Peyer's patch (tissue), 4 donors: ENCODE measurements at regions not wholly inside any gene's neighbourhood (a gene's known extent, or its start where the extent isn't known, plus 50 kb on each side); places are given as distances from the start of the nearest gene placed in this dataset.

Experiments
- DNase-seq, 3 donors: peaks; one replicate each; pipeline ENCODE4 v3.0.0-alpha.2; 2017 to 2019
- H3K27ac ChIP-seq, 4 donors: fragments of 200-600 bp; sonication (generic); one replicate each; pipeline ENCODE4 v1.5.1; 2016 to 2019
- H3K27me3 ChIP-seq, 2 donors: fragments of 200-600 bp; sonication (generic); one replicate each; pipeline ENCODE4 v1.5.1; 2019
- H3K36me3 ChIP-seq, 3 donors: fragments of 200-600 bp; sonication (generic); one replicate each; pipeline ENCODE4 v1.5.1; 2016 to 2019
- H3K4me1 ChIP-seq, 4 donors: fragments of 200-600 bp; sonication (generic); one replicate each; pipeline ENCODE4 v1.5.1; 2016 to 2019
- H3K4me3 ChIP-seq, 4 donors: fragments of 200-600 bp; sonication (generic); 1 replicate in 3 of 4; 2 replicates in 1 of 4; pipeline ENCODE4 v1.5.1; 2016 to 2019; ENCODE audit warnings: mild to moderate bottlenecking in 1 of 4
- H3K9me3 ChIP-seq, 4 donors: fragments of 200-600 bp; sonication (generic); one replicate each; pipeline ENCODE4 v1.5.1; 2016 to 2019; ENCODE audit warnings: mild to moderate bottlenecking in 1 of 4
- CTCF ChIP-seq, 6 experiments: fragments of 450-650 bp in 4 of 6; fragments of 200-600 bp in 2 of 6; sonication (generic) in 1 of 6; IDR thresholded peaks; one replicate each; pipeline ENCODE4 v1.5.1; 2017 to 2019; ENCODE audit warnings: antibody characterized with exemption in 6 of 6, mild to moderate bottlenecking in 3 of 6, moderate library complexity in 1 of 6
- POLR2A ChIP-seq, 2 donors: fragments of 450-650 bp; IDR thresholded peaks; one replicate each; pipeline ENCODE4 v1.5.1; 2017; ENCODE audit warnings: antibody characterized with exemption in 2 of 2, mild to moderate bottlenecking in 2 of 2, moderate library complexity in 2 of 2

DNA sequence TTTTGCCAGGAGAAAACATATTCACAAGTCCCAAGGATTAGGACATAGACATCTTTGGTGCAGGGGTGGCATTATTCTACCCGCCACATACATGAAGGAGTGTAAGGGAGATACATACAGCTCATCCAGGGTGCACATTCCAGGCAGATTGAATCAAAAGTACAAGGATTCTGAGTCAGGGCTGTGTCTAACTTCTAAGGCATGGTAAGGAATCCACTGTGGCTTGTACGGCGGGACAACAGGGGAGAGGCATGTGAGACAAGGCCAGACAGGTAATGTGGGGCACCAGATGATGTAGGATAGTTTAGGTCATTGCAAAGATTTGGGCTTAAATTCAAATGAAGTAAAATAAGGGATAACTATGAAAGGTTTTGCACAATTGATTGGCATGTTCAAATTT, 780.9 kb downstream of the C6orf118 start:
- no peak for DNase-seq
- no peaks in the 10 kb centered on the region for H3K4me1 ChIP-seq
- no peaks in the 10 kb centered on the region for H3K36me3 ChIP-seq
- no peak overlapping the region for H3K27ac ChIP-seq
- no peak overlapping the region for H3K4me3 ChIP-seq
- H3K9me3 ChIP-seq, result no peaks in the 10 kb centered on the region
- TF ChIP-seq POLR2A (IDR thresholded peaks at IDR 0.05), result no peak
- no peak for TF ChIP-seq CTCF (IDR thresholded peaks at IDR 0.05)
- H3K27me3 ChIP-seq, result no peaks in the 10 kb centered on the region

DNA sequence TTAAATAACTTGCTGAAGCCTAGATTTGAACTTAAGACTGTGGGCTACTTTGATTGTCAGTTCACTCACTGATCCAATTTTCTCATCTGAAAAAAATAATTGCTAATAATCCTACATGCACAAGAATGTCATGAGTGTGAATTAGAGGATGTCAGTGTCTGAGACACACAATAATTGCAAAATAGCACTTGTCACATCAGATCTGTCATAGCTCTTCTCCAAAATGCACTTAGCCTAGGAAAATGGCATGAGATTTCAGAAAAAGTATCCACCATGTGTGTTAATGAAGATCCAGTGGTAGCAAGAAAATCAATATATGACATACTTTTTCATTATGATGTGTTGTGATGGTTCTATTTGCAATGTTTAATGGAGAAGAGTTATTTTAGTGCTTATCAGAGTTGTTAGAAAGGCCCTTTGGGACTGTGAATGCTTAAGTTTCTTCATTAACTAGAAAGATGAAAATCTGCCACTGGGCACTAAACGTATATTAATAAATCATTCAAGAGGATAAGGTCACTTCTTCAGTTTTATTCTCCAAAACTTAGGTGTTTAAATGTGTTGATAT, 786.2 kb downstream of the C6orf118 start:
- no peak overlapping the region for H3K27ac ChIP-seq
- H3K9me3 ChIP-seq, result no peaks in the 10 kb centered on the region
- TF ChIP-seq POLR2A (IDR thresholded peaks at IDR 0.05), result no peak
- TF ChIP-seq CTCF (IDR thresholded peaks at IDR 0.05), result no peak
- no peaks in the 10 kb centered on the region for H3K36me3 ChIP-seq
- H3K4me3 ChIP-seq, result no peak overlapping the region
- H3K27me3 ChIP-seq, result no peaks in the 10 kb centered on the region
- H3K4me1 ChIP-seq, result no peaks in the 10 kb centered on the region
- DNase-seq, result no peak

- Histone ChIP-seq H3K4me3 (no peak overlapping the region), H3K27ac (no peak overlapping the region), H3K27me3 (no peaks in the 10 kb centered on the region), H3K36me3 (no peaks in the 10 kb centered on the region), H3K4me1 (no peaks in the 10 kb centered on the region), H3K9me3 (peaks cover 0 to 4% (median 0%) of the 10 kb centered on the region in 4 donors)
- TF ChIP-seq CTCF (IDR thresholded peaks at IDR 0.05) (no peak), POLR2A (IDR thresholded peaks at IDR 0.05) (no peak)
- DNase-seq, result no peak
Measured at GRCh38 chr6:164520916-164521315, 788.5 kb downstream of the C6orf118 start.

GRCh38 chr6:164507206-164507940, 802.0 kb downstream of the C6orf118 start:
- no peak for DNase-seq
- no peaks in the 10 kb centered on the region for H3K27me3 ChIP-seq
- H3K4me1 ChIP-seq, result no peaks in the 10 kb centered on the region
- no peak overlapping the region for H3K4me3 ChIP-seq
- H3K9me3 ChIP-seq, result no peaks in the 10 kb centered on the region
- H3K27ac ChIP-seq, result no peak overlapping the region
- no peaks in the 10 kb centered on the region for H3K36me3 ChIP-seq
- TF ChIP-seq CTCF (IDR thresholded peaks at IDR 0.05), result no peak
- no peak for TF ChIP-seq POLR2A (IDR thresholded peaks at IDR 0.05)

- Histone ChIP-seq H3K27ac (no peak overlapping the region), H3K27me3 (no peaks in the 10 kb centered on the region), H3K9me3 (no peaks in the 10 kb centered on the region), H3K36me3 (no peaks in the 10 kb centered on the region), H3K4me1 (no peaks in the 10 kb centered on the region), H3K4me3 (no peak overlapping the region)
- TF ChIP-seq CTCF (IDR thresholded peaks at IDR 0.05), result no peak
- no peak for TF ChIP-seq POLR2A (IDR thresholded peaks at IDR 0.05)
- DNase-seq, result no peak
Measured at GRCh38 chr6:164505425-164505824, 804.0 kb downstream of the C6orf118 start.
